ENCODE measurements at regions not wholly inside any gene's neighbourhood (a gene's known extent, or its start where the extent isn't known, plus 50 kb on each side); places are given as distances from the start of the nearest gene placed in this dataset. TPM values are rescaled to one million over a fixed set of nuclear protein-coding genes. Genes with fewer than 3 reads are reported as not detected.

GRCh38 chr2:144595686-144596072 is 75.8 kb upstream of the ZEB2 start:
- DNase-seq: no peak

GRCh38 chr2:144595279-144595678 is 75.4 kb upstream of the ZEB2 start:
- no peak for DNase-seq

GRCh38 chr2:144593803-144594202 is 73.9 kb upstream of the ZEB2 start:
- DNase-seq: no peak

GRCh38 chr2:144592500-144593256 is 72.8 kb upstream of the ZEB2 start:
- no peak for DNase-seq

GRCh38 chr2:144587306-144587705 is 67.4 kb upstream of the ZEB2 start:
- DNase-seq: no peak

- no peak for DNase-seq
These were observed 66.6 kb upstream of the ZEB2 start for GRCh38 chr2:144586476-144586875.

- no peak for DNase-seq
These were observed 64.0 kb upstream of the ZEB2 start for GRCh38 chr2:144583741-144584453.

- no peak for DNase-seq
These were observed 63.4 kb upstream of the ZEB2 start for GRCh38 chr2:144583381-144583729.

GRCh38 chr2:144582651-144583380 is 62.9 kb upstream of the ZEB2 start:
- DNase-seq: no peak

GRCh38 chr2:144580521-144581161 is 60.7 kb upstream of the ZEB2 start:
- DNase-seq: no peak

- DNase-seq: no peak
These were observed 59.6 kb upstream of the ZEB2 start for GRCh38 chr2:144579556-144579955.

- DNase-seq: no peak
These were observed 58.2 kb upstream of the ZEB2 start for GRCh38 chr2:144578099-144578498.

- DNase-seq: no peak
These were observed 53.1 kb upstream of the ZEB2 start for GRCh38 chr2:144572977-144573376.

GRCh38 chr2:144571770-144572169 is 51.9 kb upstream of the ZEB2 start:
- no peak for DNase-seq

GRCh38 chr2:144570566-144570965 is 50.6 kb upstream of the ZEB2 start:
- no peak for DNase-seq

Small RNA genes lying in the stretch of these regions (small RNA-seq; reads per million reads assigned to genes)
- gene RF00019 (ENCODE audit: low replicate concordance): not detected
- gene RF01992 (ENCODE audit: low replicate concordance): not detected
- gene RNA5SP106 (ENCODE audit: low replicate concordance): not detected
- not detected for gene RNU6-692P (ENCODE audit: low replicate concordance)
- not detected for gene RNU6-715P (ENCODE audit: low replicate concordance)
- not detected for gene RNU7-2P (ENCODE audit: low replicate concordance)

Data from skin of body (tissue), 2 donors.